Sigmoid colon (tissue), 6 donors: ENCODE measurements at regions not wholly inside any gene's neighbourhood (a gene's known extent, or its start where the extent isn't known, plus 50 kb on each side); places are given as distances from the start of the nearest gene placed in this dataset.

Experiments
- DNase-seq: peaks from one replicate; pipeline ENCODE4 v3.0.0-alpha.2; 2019
- H3K27ac ChIP-seq, 4 donors: fragments of 200-600 bp; sonication (generic); one replicate each; pipeline ENCODE4 v1.5.1; 2016 to 2019; ENCODE audit warnings: mild to moderate bottlenecking in 1 of 4
- H3K27me3 ChIP-seq, 3 donors: fragments of 200-600 bp; sonication (generic); one replicate each; pipeline ENCODE4 v1.5.1; 2019; ENCODE audit warnings: mild to moderate bottlenecking in 1 of 3
- H3K36me3 ChIP-seq, 4 donors: fragments of 200-600 bp; sonication (generic); one replicate each; pipeline ENCODE4 v1.5.1; 2016 to 2019
- H3K4me1 ChIP-seq, 4 donors: fragments of 200-600 bp; sonication (generic); one replicate each; pipeline ENCODE4 v1.5.1; 2017 to 2019
- H3K4me3 ChIP-seq, 4 donors: fragments of 200-600 bp; sonication (generic); one replicate each; pipeline ENCODE4 v1.5.1; 2017 to 2019; ENCODE audit warnings: mild to moderate bottlenecking in 2 of 4, moderate library complexity in 1 of 4
- H3K9me3 ChIP-seq, 4 donors: fragments of 200-600 bp in 3 of 4; sonication (generic) in 3 of 4; one replicate each; pipeline versions ENCODE4 v1.5.1 to v1.6.1; 2013 to 2019
- CTCF ChIP-seq, 4 experiments: fragments of 450-650 bp in 3 of 4; fragments of 200-600 bp in 1 of 4; IDR thresholded peaks; one replicate each; pipeline ENCODE4 v1.5.1; 2016 to 2019; ENCODE audit warnings: antibody characterized with exemption in 4 of 4, mild to moderate bottlenecking in 3 of 4, moderate library complexity in 2 of 4
- EP300 ChIP-seq, 4 donors: sonication (generic); formaldehyde crosslinking; IDR thresholded peaks; one replicate each; pipeline ENCODE4 v1.6.1; 2017; ENCODE audit warnings: antibody characterized with exemption in 4 of 4
- POLR2A ChIP-seq, 2 donors: fragments of 450-650 bp; IDR thresholded peaks; one replicate each; pipeline ENCODE4 v1.6.1; 2016; ENCODE audit warnings: antibody characterized with exemption in 2 of 2, mild to moderate bottlenecking in 2 of 2, moderate library complexity in 2 of 2
- POLR2AphosphoS5 ChIP-seq, 4 donors: sonication (generic); formaldehyde crosslinking; IDR thresholded peaks; one replicate each; pipeline ENCODE4 v1.6.1; 2017; ENCODE audit warnings: antibody characterized with exemption in 4 of 4
- whole genome bisulfite sequencing, 2 donors: extraction: QIAGEN DNeasy Blood & Tissue Kit; methylation state at CpG; one replicate each; pipeline ENCODE4 v1.1.7; 2013; 5-methylcytosine and 5-hydroxymethylcytosine counted together
- intact Hi-C: fragments of 100-400 bp; cut with DNase I; formaldehyde crosslinking; loops from one replicate; pipeline ENCODE4 v1.15.1; 2023
- donor health status: healthy with polysubstance abuse.
- donor health status: healthy.

GRCh38 chr1:24261977-24262376 is 57.2 kb upstream of the GRHL3 start:
- intact Hi-C loops = no loop called here
- no peak overlapping the region for H3K4me3 ChIP-seq
- H3K9me3 ChIP-seq = no peaks in the 10 kb centered on the region
- H3K4me1 ChIP-seq = no peaks in the 10 kb centered on the region
- H3K36me3 ChIP-seq = no peaks in the 10 kb centered on the region
- no peak for DNase-seq
- 81 to 93% methylated on average over 5 of the region's 5 CpGs for WGBS, 2 donors
- TF ChIP-seq EP300 (IDR thresholded peaks at IDR 0.05) (no peak), CTCF (IDR thresholded peaks at IDR 0.05) (no peak), POLR2A (IDR thresholded peaks at IDR 0.05) (no peak)
- no peak overlapping the region for H3K27ac ChIP-seq
- H3K27me3 ChIP-seq = no peaks in the 10 kb centered on the region

- no peak overlapping the region for H3K4me3 ChIP-seq
- DNase-seq = no peak
- intact Hi-C loops = no loop called here
- WGBS, 2 donors = 96 to 97% methylated on average over 16 of the region's 16 CpGs
- no peak overlapping the region for H3K27ac ChIP-seq
- peaks cover 0 to 3% (median 0%) of the 10 kb centered on the region in 3 donors for H3K27me3 ChIP-seq
- TF ChIP-seq POLR2A (IDR thresholded peaks at IDR 0.05) (no peak), CTCF (IDR thresholded peaks at IDR 0.05) (no peak), POLR2AphosphoS5 (IDR thresholded peaks at IDR 0.05) (no peak), EP300 (IDR thresholded peaks at IDR 0.05) (no peak)
- no peaks in the 10 kb centered on the region for H3K36me3 ChIP-seq
- H3K9me3 ChIP-seq = peaks cover 0 to 2% (median 0%) of the 10 kb centered on the region in 4 donors
- H3K4me1 ChIP-seq = no peaks in the 10 kb centered on the region
These were observed 60.3 kb upstream of the GRHL3 start for GRCh38 chr1:24258735-24259424.

GRCh38 chr1:24257373-24257772 is 61.8 kb upstream of the GRHL3 start:
- no peak for DNase-seq
- Histone ChIP-seq H3K9me3 (peaks cover 0 to 2% (median 0%) of the 10 kb centered on the region in 4 donors), H3K4me3 (no peak overlapping the region), H3K4me1 (no peaks in the 10 kb centered on the region), H3K27me3 (peaks cover 0 to 3% (median 0%) of the 10 kb centered on the region in 3 donors), H3K36me3 (no peaks in the 10 kb centered on the region), H3K27ac (no peak overlapping the region)
- WGBS, 2 donors = 80 to 87% methylated on average over 2 of the region's 2 CpGs
- intact Hi-C loops = no loop called here
- TF ChIP-seq POLR2A (IDR thresholded peaks at IDR 0.05) (no peak), POLR2AphosphoS5 (IDR thresholded peaks at IDR 0.05) (no peak), CTCF (IDR thresholded peaks at IDR 0.05) (no peak), EP300 (IDR thresholded peaks at IDR 0.05) (no peak)

- no peak overlapping the region for H3K27ac ChIP-seq
- WGBS, 2 donors = 65 to 70% methylated on average over 2 of the region's 2 CpGs
- no peak for DNase-seq
- H3K9me3 ChIP-seq = peaks cover 0 to 2% (median 0%) of the 10 kb centered on the region in 4 donors
- TF ChIP-seq EP300 (IDR thresholded peaks at IDR 0.05) (no peak), POLR2A (IDR thresholded peaks at IDR 0.05) (no peak), CTCF (IDR thresholded peaks at IDR 0.05) (no peak), POLR2AphosphoS5 (IDR thresholded peaks at IDR 0.05) (no peak)
- H3K36me3 ChIP-seq = no peaks in the 10 kb centered on the region
- intact Hi-C loops = no loop called here
- H3K4me3 ChIP-seq = no peak overlapping the region
- no peaks in the 10 kb centered on the region for H3K4me1 ChIP-seq
- H3K27me3 ChIP-seq = peaks cover 0 to 3% (median 0%) of the 10 kb centered on the region in 3 donors
These were observed 62.5 kb upstream of the GRHL3 start for GRCh38 chr1:24256687-24257086.

GRCh38 chr1:24255226-24255625 is 63.9 kb upstream of the GRHL3 start:
- no peak for TF ChIP-seq POLR2AphosphoS5 (IDR thresholded peaks at IDR 0.05)
- no peaks in the 10 kb centered on the region for H3K36me3 ChIP-seq
- H3K4me1 ChIP-seq = no peaks in the 10 kb centered on the region
- peaks cover 0 to 3% (median 0%) of the 10 kb centered on the region in 3 donors for H3K27me3 ChIP-seq
- no peak overlapping the region for H3K4me3 ChIP-seq
- 92 to 95% methylated on average over 7 of the region's 7 CpGs for WGBS, 2 donors
- DNase-seq = no peak
- intact Hi-C loops = no loop called here
- peaks cover 0 to 2% (median 0%) of the 10 kb centered on the region in 4 donors for H3K9me3 ChIP-seq
- H3K27ac ChIP-seq = no peak overlapping the region
